Small intestine (tissue), 7 donors: ENCODE measurements at regions not wholly inside any gene's neighbourhood (a gene's known extent, or its start where the extent isn't known, plus 50 kb on each side); places are given as distances from the start of the nearest gene placed in this dataset.
"Not testable (repeated sequence)": the region's sequence is repeated elsewhere in the genome, so short reads cannot be mapped to it uniquely, and the experiment has no call there.

Experiments used
- DNase-seq, 2 donors: peaks; one replicate each; pipeline versions ENCODE4 v3.0.0 to v3.0.0-alpha.2; 2013
- FAIRE-seq: peaks from 2 replicates; lab custom pipeline; 2012; peaks lifted over from hg19 to GRCh38; lab: Jason Lieb, UNC
- H3K27ac ChIP-seq, 3 donors: one replicate each; pipeline ENCODE4 v1.5.1; 2013; ENCODE audit warnings: low read length in 2 of 3, mild to moderate bottlenecking in 2 of 3, control low read depth in 1 of 3, inconsistent platforms in 1 of 3, low read depth in 1 of 3, moderate library complexity in 1 of 3
- H3K27me3 ChIP-seq, 3 donors: one replicate each; pipeline ENCODE4 v1.6.1; 2013; ENCODE audit warnings: low read length in 3 of 3, inconsistent platforms in 1 of 3; ENCODE audit not compliant: control insufficient read depth in 3 of 3, insufficient read depth in 3 of 3
- H3K36me3 ChIP-seq, 3 donors: one replicate each; pipeline ENCODE4 v1.6.1; 2013; ENCODE audit warnings: low read length in 3 of 3, inconsistent platforms in 1 of 3, low read depth in 1 of 3, mild to moderate bottlenecking in 1 of 3, moderate library complexity in 1 of 3; ENCODE audit not compliant: control insufficient read depth in 3 of 3, insufficient read depth in 2 of 3
- H3K4me1 ChIP-seq, 3 donors: one replicate each; pipeline ENCODE4 v1.6.1; 2013; ENCODE audit warnings: low read length in 2 of 3, inconsistent platforms in 1 of 3, low read depth in 1 of 3, mild to moderate bottlenecking in 1 of 3, moderate library complexity in 1 of 3; ENCODE audit not compliant: control insufficient read depth in 3 of 3, insufficient read depth in 2 of 3
- H3K4me3 ChIP-seq, 3 donors: one replicate each; pipeline ENCODE4 v1.5.1; 2013; ENCODE audit warnings: low read length in 3 of 3, control low read depth in 1 of 3, inconsistent platforms in 1 of 3, low read depth in 1 of 3, mild to moderate bottlenecking in 1 of 3, moderate library complexity in 1 of 3
- H3K9me3 ChIP-seq, 2 donors: one replicate each; pipeline ENCODE4 v1.6.1; 2013; ENCODE audit warnings: low read depth in 1 of 2, low read length in 1 of 2; ENCODE audit not compliant: control insufficient read depth in 2 of 2, insufficient read depth in 1 of 2
- WGBS, 3 donors: extraction: QIAGEN DNeasy Blood & Tissue Kit; methylation state at CpG; one replicate each; pipeline ENCODE4 v1.1.7; 2013; 5-methylcytosine and 5-hydroxymethylcytosine counted together
- donor health status: healthy with polysubstance abuse.
- donor health status: control.
- donor health status: control.
- donor health status: Bipolar disorder and iron deficiency.
- donor health status: healthy.

GRCh38 chr15:70574325-70574724 is 189.0 kb downstream of the UACA start:
- H3K27me3 ChIP-seq, H3K27ac ChIP-seq, H3K4me3 ChIP-seq, DNase-seq, FAIRE-seq, H3K36me3 ChIP-seq: not testable (repeated sequence)
- H3K4me1 ChIP-seq: peaks cover 0 to 25% (median 0%) of the 10 kb centered on the region in 3 donors
- 84 to 92% (median 87%) methylated on average over 3 of the region's 3 CpGs for WGBS, 3 donors
- peaks cover 0 to 17% of the 10 kb centered on the region in 2 donors for H3K9me3 ChIP-seq

GRCh38 chr15:70573121-70573850 is 190.1 kb downstream of the UACA start:
- H3K27me3 ChIP-seq: no peaks in the 10 kb centered on the region
- H3K4me1 ChIP-seq: peaks cover 0 to 35% (median 0%) of the 10 kb centered on the region in 3 donors
- DNase-seq (no peak), FAIRE-seq (no peak)
- WGBS, 3 donors: 91 to 95% (median 92%) methylated on average over 12 of the region's 12 CpGs
- no peak overlapping the region for H3K4me3 ChIP-seq
- H3K36me3 ChIP-seq: no peaks in the 10 kb centered on the region
- H3K27ac ChIP-seq: no peak overlapping the region
- peaks cover 0 to 17% of the 10 kb centered on the region in 2 donors for H3K9me3 ChIP-seq

- Histone ChIP-seq H3K27ac (peak overlapping the region in 2 of 3 donors; percentile 50 to 89), H3K36me3 (no peaks in the 10 kb centered on the region), H3K27me3 (no peaks in the 10 kb centered on the region), H3K4me1 (peaks cover 0 to 22% (median 0%) of the 10 kb centered on the region in 3 donors), H3K4me3 (no peak overlapping the region), H3K9me3 (peaks cover 0 to 15% of the 10 kb centered on the region in 2 donors)
- DNase-seq (peak; percentile 33 to 46), FAIRE-seq (no peak)
- WGBS, 3 donors: 28 to 59% (median 48%) methylated on average over 6 of the region's 6 CpGs
Observed at GRCh38 chr15:70569714-70570231, 193.6 kb downstream of the UACA start.

GRCh38 chr15:70569091-70569713 is 194.2 kb downstream of the UACA start:
- Histone ChIP-seq H3K27me3 (no peaks in the 10 kb centered on the region), H3K27ac (peak overlapping the region in 2 of 3 donors; percentile 50 to 89), H3K4me3 (no peak overlapping the region), H3K36me3 (no peaks in the 10 kb centered on the region), H3K9me3 (peaks cover 0 to 10% of the 10 kb centered on the region in 2 donors), H3K4me1 (peaks cover 0 to 22% (median 0%) of the 10 kb centered on the region in 3 donors)
- peak; percentile 74 to 85 for DNase-seq
- 12 to 53% (median 47%) methylated on average over 4 of the region's 4 CpGs for WGBS, 3 donors
- no peak for FAIRE-seq

- 86 to 87% (median 86%) methylated on average over 11 of the region's 11 CpGs for WGBS, 3 donors
- H3K27ac ChIP-seq: no peak overlapping the region
- no peak overlapping the region for H3K4me3 ChIP-seq
- peaks cover 0 to under 1% of the 10 kb centered on the region in 2 donors for H3K9me3 ChIP-seq
- H3K27me3 ChIP-seq: no peaks in the 10 kb centered on the region
- FAIRE-seq (no peak), DNase-seq (no peak)
- peaks cover 0 to 22% (median 0%) of the 10 kb centered on the region in 3 donors for H3K4me1 ChIP-seq
- H3K36me3 ChIP-seq: no peaks in the 10 kb centered on the region
Observed at GRCh38 chr15:70566989-70567388, 196.4 kb downstream of the UACA start.

GRCh38 chr15:70566047-70566835 is 197.1 kb downstream of the UACA start:
- H3K4me3 ChIP-seq: no peak overlapping the region
- H3K27ac ChIP-seq: no peak overlapping the region
- WGBS, 3 donors: 74 to 91% (median 80%) methylated on average over 14 of the region's 14 CpGs
- no peak for FAIRE-seq
- no peaks in the 10 kb centered on the region for H3K36me3 ChIP-seq
- no peak for DNase-seq
- no peaks in the 10 kb centered on the region for H3K9me3 ChIP-seq
- H3K27me3 ChIP-seq: no peaks in the 10 kb centered on the region
- H3K4me1 ChIP-seq: peaks cover 0 to 22% (median 0%) of the 10 kb centered on the region in 3 donors

- H3K9me3 ChIP-seq: no peaks in the 10 kb centered on the region
- no peak for DNase-seq
- H3K27me3 ChIP-seq: no peaks in the 10 kb centered on the region
- no peaks in the 10 kb centered on the region for H3K36me3 ChIP-seq
- H3K4me1 ChIP-seq: peaks cover 0 to 11% (median 3%) of the 10 kb centered on the region in 3 donors
- H3K27ac ChIP-seq: no peak overlapping the region
- no peak for FAIRE-seq
- no peak overlapping the region for H3K4me3 ChIP-seq
- WGBS, 3 donors: 93% methylated on average over 6 of the region's 6 CpGs
Observed at GRCh38 chr15:70563561-70564095, 199.7 kb downstream of the UACA start.

- Histone ChIP-seq H3K27me3 (no peaks in the 10 kb centered on the region), H3K27ac (no peak overlapping the region), H3K36me3 (no peaks in the 10 kb centered on the region), H3K4me1 (peaks cover 0 to 7% (median 3%) of the 10 kb centered on the region in 3 donors), H3K9me3 (no peaks in the 10 kb centered on the region), H3K4me3 (no peak overlapping the region)
- DNase-seq (no peak), FAIRE-seq (no peak)
- WGBS, 3 donors: 39 to 62% (median 45%) methylated on average over 2 of the region's 2 CpGs
Observed at GRCh38 chr15:70562906-70563305, 200.5 kb downstream of the UACA start.
